HAP-1 (cell line): ENCODE measurements at regions not wholly inside any gene's neighbourhood (a gene's known extent, or its start where the extent isn't known, plus 50 kb on each side); places are given as distances from the start of the nearest gene placed in this dataset.

Source experiments
- DNase-seq, 2 experiments: peaks; one replicate each; pipeline ENCODE4 v3.0.0-alpha.2; 2016 to 2020; ENCODE audit warnings: low spot score in 2 of 2
- H3K27me3 ChIP-seq: fragments of 250-450 bp; sonication (Bioruptor Pico); 2 replicates; pipeline ENCODE4 v1.5.1; 2020; ENCODE audit warnings: low read depth, mild to moderate bottlenecking, moderate library complexity
- H3K36me3 ChIP-seq: fragments of 250-450 bp; sonication (Bioruptor Pico); replicated peaks from 2 replicates; pipeline ENCODE4 v1.5.1; 2020; ENCODE audit warnings: mild to moderate bottlenecking
- H3K4me1 ChIP-seq: fragments of 250-450 bp; sonication (Bioruptor Pico); 2 replicates; pipeline ENCODE4 v1.5.1; 2020; ENCODE audit warnings: mild to moderate bottlenecking
- H3K4me3 ChIP-seq: fragments of 250-450 bp; sonication (Bioruptor Pico); 2 replicates; pipeline ENCODE4 v1.5.1; 2020; ENCODE audit warnings: mild to moderate bottlenecking, moderate library complexity
- H3K9me3 ChIP-seq: fragments of 250-450 bp; sonication (Bioruptor Pico); 2 replicates; pipeline ENCODE4 v1.5.1; 2020; ENCODE audit warnings: mild to moderate bottlenecking, moderate library complexity
- in situ Hi-C: fragments of 300-500 bp; cut with MboI; formaldehyde crosslinking; loops from 3 replicates; pipeline ENCODE4 v1.14.3; 2020; ENCODE audit warnings: low sequenced_read_pairs, inconsistent platforms, mixed read lengths

DNA sequence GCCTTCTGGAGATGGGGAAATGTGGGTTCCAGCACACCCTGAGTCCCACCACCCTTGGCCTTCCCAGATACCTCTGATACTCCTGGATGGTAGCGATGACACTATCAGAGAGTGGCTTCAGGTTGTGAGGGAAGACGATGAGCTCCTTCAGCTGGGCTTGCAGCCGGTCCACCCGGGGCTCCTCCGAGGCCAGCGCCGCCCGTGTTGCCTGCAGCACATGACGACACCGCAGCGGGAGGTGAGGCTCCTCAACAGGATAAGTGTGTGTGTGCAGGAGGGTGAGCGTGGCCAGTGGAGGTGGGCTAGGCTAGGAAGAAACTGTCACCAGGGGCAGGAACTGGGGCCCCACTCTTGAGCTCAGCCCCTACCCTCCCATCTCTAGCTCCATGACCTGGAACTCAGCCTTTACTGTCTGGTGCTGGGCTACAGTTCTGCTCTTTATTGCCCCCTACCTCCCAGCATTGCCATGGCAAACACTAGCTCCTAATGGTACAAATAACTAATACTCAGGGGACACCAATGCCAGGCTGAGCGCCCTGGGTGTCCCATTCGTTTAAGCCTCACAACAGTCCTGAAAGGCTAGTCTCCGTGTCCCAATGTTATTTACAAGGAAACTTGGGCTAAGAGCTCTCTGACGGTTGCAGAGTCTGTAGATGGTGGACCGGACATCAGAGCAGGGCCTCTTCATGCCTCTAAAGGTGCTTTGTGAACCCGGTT lies 64.1 kb downstream of the SYNE3 start:
- in situ Hi-C loops, result no loop called here
- DNase-seq, result peak in 1 of 2 experiments; percentile 41

DNA sequence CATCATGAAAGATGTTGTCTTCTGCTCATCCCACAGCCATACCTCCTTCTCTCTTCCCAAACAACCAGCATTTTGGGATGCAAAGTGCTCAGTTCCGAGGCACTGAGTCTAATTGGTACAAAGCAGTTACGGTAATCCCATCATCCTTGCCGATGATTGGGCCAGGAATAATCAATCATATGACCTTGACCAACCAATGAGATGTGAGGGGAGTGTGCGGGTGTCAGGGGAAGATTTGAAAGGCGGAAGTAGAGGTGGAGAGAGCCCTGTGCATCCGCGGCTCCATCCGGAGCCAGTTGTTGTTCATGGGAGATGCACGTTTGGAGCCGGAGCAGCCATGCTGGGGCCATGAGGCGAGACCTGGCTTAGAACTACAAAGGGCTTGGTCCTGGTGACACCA lies 67.3 kb downstream of the SYNE3 start:
- in situ Hi-C loops, result loop anchor here (25.0 kb wide), 2 partner anchors 538 to 762 kb away; no protein-coding TSS in a partner anchor

More for the DNA sequence above, 64.1 kb downstream of the SYNE3 start:
- Histone ChIP-seq H3K27me3 (no peaks in the 10 kb centered on the region), H3K4me1 (no peaks in the 10 kb centered on the region), H3K36me3 (no peaks in the 10 kb centered on the region), H3K9me3 (no peaks in the 10 kb centered on the region), H3K4me3 (no peak overlapping the region)

DNA sequence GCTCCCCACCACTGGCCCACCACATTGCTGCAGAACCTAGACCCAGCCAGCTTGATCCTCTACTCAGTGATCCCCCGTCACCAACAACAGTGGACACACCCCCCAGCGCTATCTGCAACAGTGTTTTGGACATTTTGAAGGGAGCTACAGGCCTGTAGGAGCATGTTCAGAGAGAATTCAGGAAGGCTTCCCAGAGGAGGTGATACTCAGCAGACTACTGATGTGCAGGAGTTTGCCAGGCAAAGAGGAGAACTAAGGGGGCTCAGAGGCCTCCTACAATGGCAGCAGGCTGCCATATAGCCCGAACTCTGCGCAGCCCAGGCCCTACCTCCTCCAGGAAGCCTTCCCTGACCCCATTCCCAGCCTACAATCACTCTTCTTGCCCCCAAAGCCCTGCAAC lies 70.0 kb downstream of the SYNE3 start:
- in situ Hi-C loops, result loop anchor here (25.0 kb wide), 2 partner anchors 541 to 759 kb away; no protein-coding TSS in a partner anchor
- Histone ChIP-seq H3K4me3 (no peak overlapping the region), H3K27me3 (no peaks in the 10 kb centered on the region), H3K9me3 (no peaks in the 10 kb centered on the region), H3K4me1 (no peaks in the 10 kb centered on the region), H3K36me3 (no peaks in the 10 kb centered on the region)
- no peak for DNase-seq

More for the DNA sequence above, 67.3 kb downstream of the SYNE3 start:
- no peaks in the 10 kb centered on the region for H3K4me1 ChIP-seq
- H3K4me3 ChIP-seq, result no peak overlapping the region
- no peaks in the 10 kb centered on the region for H3K9me3 ChIP-seq
- H3K36me3 ChIP-seq, result no peaks in the 10 kb centered on the region
- no peak for DNase-seq
- no peaks in the 10 kb centered on the region for H3K27me3 ChIP-seq

DNA sequence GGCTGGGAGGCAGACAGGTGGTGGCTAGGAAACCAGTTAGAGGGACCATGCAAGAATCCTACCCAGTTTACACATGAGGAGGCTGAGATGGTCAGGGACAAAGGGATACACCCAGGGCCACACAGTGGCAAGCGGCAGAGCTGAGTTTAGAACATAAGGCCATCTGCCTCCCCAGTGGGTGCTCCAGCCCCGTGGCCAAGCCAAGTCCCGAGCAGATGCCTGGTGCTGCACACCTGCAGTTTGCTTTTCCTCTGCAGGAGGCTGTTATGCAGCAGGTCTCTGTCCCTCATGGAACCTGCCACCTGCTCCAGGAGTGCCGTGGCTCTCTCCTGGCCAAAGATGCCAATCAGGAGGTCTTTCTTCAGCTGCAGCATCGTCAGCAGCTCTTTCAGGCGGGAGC lies 70.8 kb downstream of the SYNE3 start:
- Histone ChIP-seq H3K36me3 (no peaks in the 10 kb centered on the region), H3K4me3 (no peak overlapping the region), H3K27me3 (no peaks in the 10 kb centered on the region), H3K9me3 (no peaks in the 10 kb centered on the region), H3K4me1 (no peaks in the 10 kb centered on the region)
- in situ Hi-C loops, result loop anchor here (25.0 kb wide), 2 partner anchors 542 to 758 kb away; no protein-coding TSS in a partner anchor
- no peak for DNase-seq

DNA sequence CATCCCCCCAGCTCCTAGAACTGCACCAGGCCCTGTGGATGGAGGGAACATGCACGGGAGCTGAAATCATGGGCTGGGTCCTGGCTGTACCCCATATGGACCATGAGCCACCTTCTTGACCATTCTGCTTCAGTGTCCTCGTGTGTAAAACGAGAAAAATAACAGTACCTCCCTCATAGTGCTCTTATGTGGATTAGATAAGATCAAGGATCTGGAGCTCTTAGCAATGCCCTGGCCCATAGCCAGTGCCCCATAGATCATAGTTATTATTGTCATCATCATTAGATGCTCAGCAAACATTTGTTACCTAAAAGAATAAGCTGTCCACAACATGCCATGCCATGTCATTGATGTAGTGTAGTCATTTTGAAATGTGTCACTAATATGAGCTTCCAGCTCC lies 71.3 kb downstream of the SYNE3 start:
- in situ Hi-C loops, result loop anchor here (25.0 kb wide), 2 partner anchors 542 to 758 kb away; no protein-coding TSS in a partner anchor
- Histone ChIP-seq H3K4me1 (no peaks in the 10 kb centered on the region), H3K9me3 (no peaks in the 10 kb centered on the region), H3K4me3 (no peak overlapping the region), H3K27me3 (no peaks in the 10 kb centered on the region), H3K36me3 (no peaks in the 10 kb centered on the region)
- no peak for DNase-seq

DNA sequence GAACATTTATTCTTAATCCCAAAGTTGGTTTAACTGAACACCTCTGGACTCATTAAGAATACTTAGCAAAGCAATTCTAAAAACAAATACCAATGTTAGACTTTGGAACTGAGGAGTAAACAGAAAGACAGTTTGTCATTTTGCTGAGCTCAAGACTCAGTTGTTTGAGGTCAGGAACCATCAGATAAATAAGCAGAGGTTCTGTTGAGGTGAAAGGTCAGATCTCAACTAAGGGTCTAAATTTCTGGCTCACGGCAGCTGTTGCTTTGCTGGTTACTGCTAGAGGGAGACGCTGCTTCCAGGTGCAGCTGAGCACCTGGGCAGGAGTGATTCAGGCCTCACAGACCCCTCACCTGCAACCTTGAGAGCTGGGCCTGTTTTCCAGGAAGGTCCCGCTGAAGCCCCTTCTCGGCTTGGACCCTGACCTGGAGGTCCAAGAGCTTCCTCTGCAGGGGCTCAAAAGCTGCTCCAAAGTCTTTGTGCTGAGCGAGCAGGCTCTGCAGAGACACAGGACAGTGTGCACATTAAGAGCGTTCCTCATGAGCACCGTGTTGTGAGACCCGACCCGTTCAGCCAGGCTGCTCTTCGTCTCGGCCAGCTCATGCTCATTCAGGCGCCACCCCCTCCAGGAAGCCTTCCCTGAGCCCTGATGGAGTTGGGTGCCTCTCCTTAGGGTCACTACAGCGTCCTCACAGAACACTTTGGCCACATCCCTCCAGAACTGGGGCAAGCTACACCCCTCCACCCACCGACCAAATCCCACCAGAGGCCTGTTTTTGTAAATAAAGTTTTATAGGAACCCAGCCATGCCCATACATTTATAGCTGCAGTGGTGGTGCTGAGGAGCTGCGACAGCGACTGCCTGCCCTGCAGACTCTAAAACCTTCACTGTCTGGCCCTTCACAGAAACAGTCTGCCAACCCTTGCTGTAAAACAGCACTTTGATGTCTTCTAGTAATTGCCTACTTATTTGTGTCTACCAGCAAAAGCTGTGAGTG lies 72.0 kb downstream of the SYNE3 start:
- no peak for DNase-seq
- in situ Hi-C loops, result loop anchor here (25.0 kb wide), 2 partner anchors 543 to 757 kb away; no protein-coding TSS in a partner anchor
- no peaks in the 10 kb centered on the region for H3K36me3 ChIP-seq
- no peaks in the 10 kb centered on the region for H3K9me3 ChIP-seq
- no peaks in the 10 kb centered on the region for H3K27me3 ChIP-seq
- H3K4me3 ChIP-seq, result no peak overlapping the region
- H3K4me1 ChIP-seq, result no peaks in the 10 kb centered on the region

DNA sequence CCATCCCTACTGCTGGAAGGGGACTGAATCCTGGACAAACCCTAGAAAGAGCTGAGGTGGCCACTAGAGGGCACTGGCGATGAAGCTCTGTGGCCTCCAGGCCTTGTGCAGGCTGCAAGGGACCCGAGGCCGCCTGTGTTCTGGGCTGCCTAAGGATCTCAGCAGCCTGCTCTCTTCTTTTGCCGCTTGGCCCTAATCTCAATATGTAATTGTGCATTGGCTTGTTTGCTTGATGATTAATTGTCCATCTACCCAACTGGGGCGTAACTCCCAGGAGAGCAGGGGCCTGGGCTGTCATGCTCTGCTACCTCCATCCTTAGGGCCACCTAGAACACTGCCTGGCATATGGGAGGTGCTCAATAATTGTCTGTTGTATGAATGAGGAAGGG lies 73.8 kb downstream of the SYNE3 start:
- H3K36me3 ChIP-seq, result no peaks in the 10 kb centered on the region
- DNase-seq, result peak; percentile 51 to 83

DNA sequence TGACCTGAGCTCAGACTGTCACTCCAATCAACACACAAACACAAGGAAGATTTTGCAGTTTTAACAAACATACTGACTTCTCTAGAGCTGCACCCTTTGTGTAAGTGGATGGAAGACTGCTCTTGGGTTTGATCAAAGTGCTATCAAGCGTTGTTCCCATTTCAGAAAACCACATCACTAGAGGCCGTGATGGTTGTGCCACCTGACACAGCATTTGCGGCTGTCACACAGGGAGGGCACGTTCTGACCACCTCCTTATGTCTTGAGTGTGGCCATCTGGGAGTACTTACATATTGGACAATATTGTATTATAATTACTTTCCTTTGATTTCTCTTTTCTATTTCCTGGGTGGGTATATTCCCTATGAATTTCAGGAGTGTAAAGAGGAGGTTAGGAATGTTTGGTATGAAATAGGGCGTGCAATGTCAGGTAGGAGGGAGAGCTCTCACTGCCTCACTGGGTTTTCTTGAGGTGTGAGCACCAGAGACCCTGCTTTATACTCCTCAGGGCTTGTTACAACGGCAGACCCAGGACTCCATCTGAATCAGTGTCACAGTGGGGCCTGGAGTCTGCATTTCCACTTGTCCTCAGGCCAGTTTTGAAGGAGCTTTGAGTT lies 74.3 kb downstream of the SYNE3 start:
- in situ Hi-C loops, result loop anchor here (25.0 kb wide), 2 partner anchors 545 to 755 kb away; no protein-coding TSS in a partner anchor

More for the DNA sequence above, 73.8 kb downstream of the SYNE3 start:
- H3K4me1 ChIP-seq, result no peaks in the 10 kb centered on the region
- in situ Hi-C loops, result loop anchor here (25.0 kb wide), 2 partner anchors 545 to 755 kb away; no protein-coding TSS in a partner anchor
- H3K4me3 ChIP-seq, result no peak overlapping the region
- no peaks in the 10 kb centered on the region for H3K9me3 ChIP-seq
- H3K27me3 ChIP-seq, result no peaks in the 10 kb centered on the region

DNA sequence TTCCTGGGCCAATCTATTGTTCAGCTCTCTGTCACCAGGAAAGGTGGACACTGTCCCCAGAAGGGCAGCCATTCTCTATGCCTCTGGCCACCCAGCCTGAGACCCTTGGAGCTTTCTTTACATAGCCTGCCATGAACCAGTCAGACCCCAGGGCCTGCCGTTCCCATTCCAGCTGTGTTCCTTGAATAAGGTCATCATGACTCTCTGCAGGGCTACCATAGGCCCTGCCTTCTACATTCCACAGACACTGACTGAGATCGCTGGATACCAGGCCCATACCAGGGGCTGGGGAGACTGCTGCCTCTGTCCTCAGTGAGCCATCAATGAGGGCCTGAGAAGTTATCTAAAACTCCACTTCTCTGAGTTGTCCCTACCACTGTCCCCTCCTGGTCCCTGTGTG lies 75.5 kb downstream of the SYNE3 start:
- Histone ChIP-seq H3K27me3 (no peaks in the 10 kb centered on the region), H3K36me3 (no peaks in the 10 kb centered on the region), H3K9me3 (no peaks in the 10 kb centered on the region), H3K4me3 (no peak overlapping the region), H3K4me1 (no peaks in the 10 kb centered on the region)
- DNase-seq, result no peak
- in situ Hi-C loops, result loop anchor here (25.0 kb wide), 2 partner anchors 546 to 754 kb away; no protein-coding TSS in a partner anchor

More for the DNA sequence above, 74.3 kb downstream of the SYNE3 start:
- Histone ChIP-seq H3K4me3 (no peak overlapping the region), H3K4me1 (no peaks in the 10 kb centered on the region), H3K36me3 (no peaks in the 10 kb centered on the region), H3K9me3 (no peaks in the 10 kb centered on the region), H3K27me3 (no peaks in the 10 kb centered on the region)
- no peak for DNase-seq

DNA sequence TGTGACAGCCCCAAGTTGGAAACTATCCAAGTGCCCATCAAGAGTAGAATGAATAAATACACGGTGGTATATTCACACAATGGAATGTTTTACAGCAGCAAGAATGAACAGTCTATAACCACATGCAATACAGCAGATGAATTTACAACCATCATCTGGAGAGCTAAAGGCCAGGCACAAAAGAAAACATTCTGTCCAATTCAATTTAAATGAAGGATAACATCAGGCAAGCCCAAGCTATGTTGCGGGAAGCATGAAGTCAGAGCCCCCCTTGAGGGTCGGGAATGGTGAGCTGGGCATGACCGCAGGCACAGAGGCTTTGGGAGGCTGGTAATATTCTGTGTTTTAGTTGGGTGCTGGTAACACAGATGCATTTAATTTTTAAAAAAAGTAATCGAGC lies 76.0 kb downstream of the SYNE3 start:
- Histone ChIP-seq H3K9me3 (no peaks in the 10 kb centered on the region), H3K36me3 (no peaks in the 10 kb centered on the region), H3K27me3 (no peaks in the 10 kb centered on the region), H3K4me3 (no peak overlapping the region), H3K4me1 (no peaks in the 10 kb centered on the region)
- in situ Hi-C loops, result loop anchor here (25.0 kb wide), 2 partner anchors 547 to 753 kb away; no protein-coding TSS in a partner anchor
- DNase-seq, result no peak

DNA sequence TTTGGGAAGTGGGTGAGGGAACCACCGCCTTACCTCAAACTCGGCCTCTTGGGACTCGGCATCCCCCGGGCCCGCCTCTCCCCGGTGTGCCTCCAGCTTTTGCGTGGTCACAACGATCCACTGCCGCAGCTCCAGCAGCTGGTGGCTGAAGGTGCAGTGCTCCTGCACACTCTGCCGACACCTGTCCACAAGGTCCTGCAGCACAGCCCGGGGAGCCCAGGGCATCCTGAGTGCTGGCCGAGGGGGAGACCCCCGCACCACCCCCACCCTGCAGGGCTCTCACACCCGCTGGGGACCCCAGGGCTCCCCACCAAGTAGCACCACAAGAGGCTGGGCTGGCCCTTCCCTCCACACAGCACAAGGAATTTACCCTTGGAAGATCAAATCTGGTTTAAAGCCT lies 76.6 kb downstream of the SYNE3 start:
- Histone ChIP-seq H3K27me3 (no peaks in the 10 kb centered on the region), H3K36me3 (no peaks in the 10 kb centered on the region), H3K9me3 (no peaks in the 10 kb centered on the region), H3K4me3 (no peak overlapping the region), H3K4me1 (no peaks in the 10 kb centered on the region)
- in situ Hi-C loops, result loop anchor here (25.0 kb wide), 2 partner anchors 547 to 753 kb away; no protein-coding TSS in a partner anchor
- no peak for DNase-seq

DNA sequence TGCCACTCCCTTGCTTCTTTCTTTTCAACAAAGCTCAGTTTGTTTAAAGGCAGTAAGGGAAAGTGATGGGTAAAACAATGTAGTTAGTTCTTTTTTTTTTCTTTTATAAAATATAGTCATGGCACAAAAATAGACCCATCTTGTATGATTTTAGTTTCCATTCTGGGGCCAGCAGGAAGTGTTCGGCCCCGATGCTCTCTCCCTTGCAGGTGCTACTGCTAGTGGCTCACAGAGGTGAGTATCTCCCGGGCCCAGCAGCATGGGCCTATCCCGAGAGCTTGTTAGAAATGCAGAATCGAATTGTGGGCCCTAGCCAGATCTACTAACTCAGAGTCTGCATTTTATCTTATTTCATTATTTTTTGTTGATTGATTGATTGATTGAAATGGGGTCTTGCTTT lies 78.7 kb downstream of the SYNE3 start:
- Histone ChIP-seq H3K9me3 (no peaks in the 10 kb centered on the region), H3K4me1 (no peaks in the 10 kb centered on the region), H3K27me3 (no peaks in the 10 kb centered on the region), H3K4me3 (no peak overlapping the region), H3K36me3 (no peaks in the 10 kb centered on the region)
- in situ Hi-C loops, result loop anchor here (25.0 kb wide), 2 partner anchors 550 to 750 kb away; no protein-coding TSS in a partner anchor
- no peak for DNase-seq

DNA sequence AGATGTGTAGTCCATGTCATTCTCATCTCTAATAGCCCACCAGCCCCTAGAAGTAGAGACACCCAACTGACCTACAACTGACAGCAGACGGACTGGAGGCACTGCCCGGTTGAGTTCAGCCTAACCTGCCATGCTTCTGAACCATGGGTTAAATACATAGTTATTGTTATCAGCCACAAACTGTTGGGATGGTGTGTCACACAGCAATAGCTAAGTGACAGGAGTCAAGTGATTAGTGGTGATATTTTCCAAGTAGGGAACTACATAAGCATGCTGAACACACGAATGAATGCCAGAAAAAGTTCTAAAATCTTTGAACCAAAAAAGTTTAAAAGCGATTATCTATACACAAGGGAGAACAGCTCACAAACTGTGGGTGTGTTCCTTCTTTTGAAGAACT lies 80.1 kb downstream of the SYNE3 start:
- Histone ChIP-seq H3K4me1 (no peaks in the 10 kb centered on the region), H3K27me3 (no peaks in the 10 kb centered on the region), H3K4me3 (no peak overlapping the region), H3K36me3 (no peaks in the 10 kb centered on the region), H3K9me3 (no peaks in the 10 kb centered on the region)
- in situ Hi-C loops, result loop anchor here (25.0 kb wide), 2 partner anchors 551 to 749 kb away; no protein-coding TSS in a partner anchor
- no peak for DNase-seq
